Suprapubic skin (tissue), 4 donors: ENCODE measurements at regions not wholly inside any gene's neighbourhood (a gene's known extent, or its start where the extent isn't known, plus 50 kb on each side); places are given as distances from the start of the nearest gene placed in this dataset.

Experiments
- DNase-seq, 2 donors: peaks; one replicate each; pipeline ENCODE4 v3.0.0-alpha.2; 2019; ENCODE audit warnings: low spot score in 2 of 2
- H3K27ac ChIP-seq: fragments of 200-600 bp; sonication (generic); one replicate; pipeline ENCODE4 v1.5.1; 2019
- H3K27me3 ChIP-seq: fragments of 200-600 bp; sonication (generic); one replicate; pipeline ENCODE4 v1.5.1; 2019
- H3K36me3 ChIP-seq: fragments of 200-600 bp; sonication (generic); one replicate; pipeline ENCODE4 v1.5.1; 2019
- H3K4me1 ChIP-seq: fragments of 200-600 bp; sonication (generic); one replicate; pipeline ENCODE4 v1.5.1; 2019
- H3K4me3 ChIP-seq: fragments of 200-600 bp; sonication (generic); one replicate; pipeline ENCODE4 v1.5.1; 2019; ENCODE audit warnings: mild to moderate bottlenecking
- H3K9me3 ChIP-seq: fragments of 200-600 bp; sonication (generic); one replicate; pipeline ENCODE4 v1.5.1; 2019
- EP300 ChIP-seq: sonication (generic); formaldehyde crosslinking; IDR thresholded peaks from one replicate; pipeline ENCODE4 v1.6.1; 2017; ENCODE audit warnings: antibody characterized with exemption
- POLR2A ChIP-seq, 2 donors: fragments of 450-650 bp; IDR thresholded peaks; one replicate each; pipeline ENCODE4 v1.6.1; 2017; ENCODE audit warnings: antibody characterized with exemption in 2 of 2, mild to moderate bottlenecking in 2 of 2, moderate library complexity in 2 of 2
- POLR2AphosphoS5 ChIP-seq, 3 donors: sonication (generic); formaldehyde crosslinking; IDR thresholded peaks; one replicate each; pipeline ENCODE4 v1.6.1; 2017; ENCODE audit warnings: antibody characterized with exemption in 3 of 3
- WGBS: methylation state at CpG from one replicate; pipeline ENCODE4 v1.1.5; 2018; 5-methylcytosine and 5-hydroxymethylcytosine counted together
- TF ChIP-seq, protein P1 (sequence below), 2 donors: fragments of 200-600 bp in 1 of 2; fragments of 450-650 bp in 1 of 2; sonication (generic) in 1 of 2; IDR thresholded peaks; one replicate each; pipeline ENCODE4 v1.5.1; 2016 to 2019; ENCODE audit warnings: antibody characterized with exemption in 2 of 2, mild to moderate bottlenecking in 1 of 2, moderate library complexity in 1 of 2

DNA sequence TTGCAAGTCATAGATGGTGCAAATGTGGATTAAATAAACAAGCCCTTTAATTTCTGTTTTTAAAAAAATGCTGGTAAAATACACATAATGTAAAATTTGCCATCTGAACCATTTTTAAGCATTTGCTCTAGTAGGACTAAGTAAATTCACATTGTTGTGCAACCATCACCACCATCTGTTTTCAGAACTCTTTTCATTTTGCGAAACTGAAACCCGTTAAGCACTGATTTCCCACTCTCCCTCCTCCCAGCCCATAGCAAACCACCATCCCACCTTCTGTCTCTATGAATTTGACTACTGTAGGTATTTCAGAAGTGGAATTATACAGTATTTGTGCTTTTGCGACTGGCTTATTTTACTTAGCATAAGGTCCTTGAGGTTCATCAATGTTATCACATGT, 103.3 kb upstream of the CNTLN start:
- Histone ChIP-seq H3K36me3 (no peaks in the 10 kb centered on the region), H3K27me3 (no peaks in the 10 kb centered on the region), H3K27ac (no peak overlapping the region), H3K9me3 (no peaks in the 10 kb centered on the region), H3K4me3 (no peak overlapping the region), H3K4me1 (no peaks in the 10 kb centered on the region)
- TF ChIP-seq POLR2A (IDR thresholded peaks at IDR 0.05) (no peak), EP300 (no peak), POLR2AphosphoS5 (IDR thresholded peaks at IDR 0.05) (no peak)
- TF ChIP-seq, protein P1, sequence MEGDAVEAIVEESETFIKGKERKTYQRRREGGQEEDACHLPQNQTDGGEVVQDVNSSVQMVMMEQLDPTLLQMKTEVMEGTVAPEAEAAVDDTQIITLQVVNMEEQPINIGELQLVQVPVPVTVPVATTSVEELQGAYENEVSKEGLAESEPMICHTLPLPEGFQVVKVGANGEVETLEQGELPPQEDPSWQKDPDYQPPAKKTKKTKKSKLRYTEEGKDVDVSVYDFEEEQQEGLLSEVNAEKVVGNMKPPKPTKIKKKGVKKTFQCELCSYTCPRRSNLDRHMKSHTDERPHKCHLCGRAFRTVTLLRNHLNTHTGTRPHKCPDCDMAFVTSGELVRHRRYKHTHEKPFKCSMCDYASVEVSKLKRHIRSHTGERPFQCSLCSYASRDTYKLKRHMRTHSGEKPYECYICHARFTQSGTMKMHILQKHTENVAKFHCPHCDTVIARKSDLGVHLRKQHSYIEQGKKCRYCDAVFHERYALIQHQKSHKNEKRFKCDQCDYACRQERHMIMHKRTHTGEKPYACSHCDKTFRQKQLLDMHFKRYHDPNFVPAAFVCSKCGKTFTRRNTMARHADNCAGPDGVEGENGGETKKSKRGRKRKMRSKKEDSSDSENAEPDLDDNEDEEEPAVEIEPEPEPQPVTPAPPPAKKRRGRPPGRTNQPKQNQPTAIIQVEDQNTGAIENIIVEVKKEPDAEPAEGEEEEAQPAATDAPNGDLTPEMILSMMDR (IDR thresholded peaks at IDR 0.05): no peak
- no peak for DNase-seq
- WGBS: 79% methylated on average over 3 of the region's 3 CpGs

DNA sequence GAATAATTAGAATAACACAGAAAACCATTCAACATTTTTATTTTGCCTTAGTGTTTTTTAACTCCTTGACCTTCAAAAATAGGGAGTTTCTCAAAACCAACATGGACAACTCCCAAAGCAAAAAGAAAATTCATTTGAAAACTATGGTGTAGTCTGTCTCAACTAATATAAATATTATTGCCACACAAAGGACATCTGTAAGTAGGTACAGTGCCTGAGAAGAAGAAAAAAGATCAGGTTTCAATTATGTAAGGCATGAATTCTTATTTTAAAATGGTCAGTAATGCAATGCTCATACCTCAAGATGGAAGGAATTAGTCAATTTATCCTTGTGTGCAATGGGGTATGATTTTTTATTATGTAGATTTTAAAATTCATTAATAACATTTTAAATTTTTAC, 109.6 kb upstream of the CNTLN start:
- no peaks in the 10 kb centered on the region for H3K9me3 ChIP-seq
- TF ChIP-seq POLR2A (IDR thresholded peaks at IDR 0.05) (no peak), EP300 (no peak), POLR2AphosphoS5 (IDR thresholded peaks at IDR 0.05) (no peak)
- TF ChIP-seq, protein P1 (IDR thresholded peaks at IDR 0.05): no peak
- H3K4me1 ChIP-seq: peaks cover 3% of the 10 kb centered on the region
- no peak overlapping the region for H3K4me3 ChIP-seq
- DNase-seq: no peak
- H3K36me3 ChIP-seq: no peaks in the 10 kb centered on the region
- H3K27ac ChIP-seq: no peak overlapping the region
- no peaks in the 10 kb centered on the region for H3K27me3 ChIP-seq

DNA sequence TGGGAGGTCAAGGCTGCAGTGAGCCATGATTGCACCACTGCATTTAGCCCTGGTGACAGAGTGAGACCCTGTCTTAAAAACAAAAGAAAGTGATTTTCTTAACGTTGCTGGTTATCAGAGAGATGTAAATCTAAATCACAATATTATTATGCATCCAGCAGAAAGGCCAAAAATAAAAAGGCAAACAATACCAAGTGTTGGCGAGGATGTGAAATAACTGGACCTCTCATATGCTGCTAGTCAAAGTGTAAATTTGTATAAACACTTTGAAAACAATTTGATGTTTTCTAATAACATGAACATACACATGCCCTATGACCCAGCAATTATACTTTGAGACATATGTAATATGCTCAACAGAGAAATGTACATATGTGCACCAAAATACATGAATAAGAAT, 110.7 kb upstream of the CNTLN start:
- H3K27me3 ChIP-seq: no peaks in the 10 kb centered on the region
- no peak for DNase-seq
- TF ChIP-seq POLR2AphosphoS5 (IDR thresholded peaks at IDR 0.05): no peak
- no peak for TF ChIP-seq POLR2A (IDR thresholded peaks at IDR 0.05)
- TF ChIP-seq, protein P1 (IDR thresholded peaks at IDR 0.05): no peak
- TF ChIP-seq EP300: no peak
- WGBS: 98% methylated on average over 2 of the region's 2 CpGs
- H3K9me3 ChIP-seq: no peaks in the 10 kb centered on the region
- no peak overlapping the region for H3K4me3 ChIP-seq
- no peak overlapping the region for H3K27ac ChIP-seq
- no peaks in the 10 kb centered on the region for H3K36me3 ChIP-seq
- peaks cover 13% of the 10 kb centered on the region for H3K4me1 ChIP-seq

DNA sequence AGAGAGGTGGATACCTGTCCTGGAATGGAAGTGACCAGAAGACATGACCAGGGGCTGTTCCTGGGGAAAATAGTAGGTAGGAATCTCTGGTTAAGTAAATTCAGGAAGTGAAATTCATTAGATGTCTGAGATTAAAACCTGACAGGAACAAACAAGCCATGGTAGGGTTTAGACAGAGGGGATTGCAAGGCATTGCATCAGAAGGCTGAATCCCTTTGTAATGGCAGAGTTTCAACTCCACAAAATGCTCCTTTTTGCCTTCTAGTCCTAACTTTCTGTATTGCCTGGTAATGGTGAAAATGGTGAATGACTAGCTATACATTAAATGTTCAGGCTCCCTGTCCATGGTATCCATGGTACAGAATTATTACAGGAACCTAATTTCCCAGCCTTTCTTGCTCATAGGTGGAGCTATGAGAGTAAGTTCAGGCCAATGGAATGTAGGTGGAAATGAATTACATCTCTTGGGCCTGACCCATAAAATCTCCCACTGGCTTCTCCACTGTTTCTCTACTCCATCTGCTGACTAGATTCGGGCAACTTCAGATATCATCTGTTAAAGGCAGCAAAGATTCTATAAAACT, 113.4 kb upstream of the CNTLN start:
- Histone ChIP-seq H3K27me3 (no peaks in the 10 kb centered on the region), H3K4me1 (peaks cover 24% of the 10 kb centered on the region), H3K27ac (no peak overlapping the region), H3K9me3 (no peaks in the 10 kb centered on the region), H3K36me3 (no peaks in the 10 kb centered on the region), H3K4me3 (no peak overlapping the region)
- no peak for TF ChIP-seq POLR2A (IDR thresholded peaks at IDR 0.05)
- no peak for TF ChIP-seq POLR2AphosphoS5 (IDR thresholded peaks at IDR 0.05)
- no peak for TF ChIP-seq EP300
- TF ChIP-seq, protein P1 (IDR thresholded peaks at IDR 0.05): no peak
- WGBS: 70% methylated on average over 1 of the region's 1 CpG
- no peak for DNase-seq

DNA sequence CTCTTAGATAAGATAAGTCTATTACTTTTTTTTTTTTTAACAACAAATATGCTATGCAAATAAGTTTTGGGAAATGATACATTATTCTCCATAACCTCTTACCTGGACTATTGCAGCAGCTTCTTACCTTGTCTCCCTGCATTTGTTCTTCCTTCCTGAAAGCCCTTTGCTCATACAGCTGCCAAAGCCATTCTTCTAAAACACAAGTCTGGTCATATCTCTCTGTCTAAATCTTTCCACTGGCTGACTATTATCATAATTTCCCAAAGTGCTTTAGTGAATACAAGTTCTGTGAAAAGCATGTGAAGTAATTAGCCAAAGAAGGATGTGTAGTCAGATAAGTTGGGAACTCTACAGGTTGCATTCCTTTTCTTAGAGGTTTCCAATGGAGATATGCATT, 115.4 kb upstream of the CNTLN start:
- H3K27ac ChIP-seq: peak overlapping the region; percentile 57

More for the DNA sequence above, 115.4 kb upstream of the CNTLN start:
- Histone ChIP-seq H3K9me3 (no peaks in the 10 kb centered on the region), H3K36me3 (no peaks in the 10 kb centered on the region), H3K27me3 (no peaks in the 10 kb centered on the region), H3K4me1 (peaks cover 24% of the 10 kb centered on the region), H3K4me3 (no peak overlapping the region)
- TF ChIP-seq POLR2A (IDR thresholded peaks at IDR 0.05): no peak
- TF ChIP-seq POLR2AphosphoS5 (IDR thresholded peaks at IDR 0.05): no peak
- TF ChIP-seq, protein P1 (IDR thresholded peaks at IDR 0.05): no peak
- no peak for DNase-seq
